ENCODE measurements at regions not wholly inside any gene's neighbourhood (a gene's known extent, or its start where the extent isn't known, plus 50 kb on each side); places are given as distances from the start of the nearest gene placed in this dataset.
"Not testable (repeated sequence)": the region's sequence is repeated elsewhere in the genome, so short reads cannot be mapped to it uniquely, and the experiment has no call there.

GRCh38 chr5:148880197-148880596 is 53.8 kb downstream of the ADRB2 start:
- Histone ChIP-seq H3K36me3 (ENCODE audit: control insufficient read depth, insufficient read depth, low read length) (no peaks in the 10 kb centered on the region), H3K4me3 (replicated peaks; ENCODE audit: low read depth, low read length) (no peak overlapping the region), H3K27me3 (replicated peaks; ENCODE audit: control insufficient read depth, insufficient read depth, low read length) (no peaks in the 10 kb centered on the region)
- no peak for DNase-seq (ENCODE audit: extremely low read depth, insufficient read length)
- TF ChIP-seq CTCF (IDR thresholded peaks at IDR 0.05; ENCODE audit: insufficient read depth, low read length, poor library complexity, severe bottlenecking), result no peak

- no peak for DNase-seq (ENCODE audit: extremely low read depth, insufficient read length)
- H3K4me3 ChIP-seq (replicated peaks; ENCODE audit: low read depth, low read length), result no peak overlapping the region
- H3K27me3 ChIP-seq (replicated peaks; ENCODE audit: control insufficient read depth, insufficient read depth, low read length), result no peaks in the 10 kb centered on the region
- TF ChIP-seq CTCF (IDR thresholded peaks at IDR 0.05; ENCODE audit: insufficient read depth, low read length, poor library complexity, severe bottlenecking), result no peak
- H3K36me3 ChIP-seq (ENCODE audit: control insufficient read depth, insufficient read depth, low read length), result no peaks in the 10 kb centered on the region
Observed at GRCh38 chr5:148880696-148881095, 54.3 kb downstream of the ADRB2 start.

DNA sequence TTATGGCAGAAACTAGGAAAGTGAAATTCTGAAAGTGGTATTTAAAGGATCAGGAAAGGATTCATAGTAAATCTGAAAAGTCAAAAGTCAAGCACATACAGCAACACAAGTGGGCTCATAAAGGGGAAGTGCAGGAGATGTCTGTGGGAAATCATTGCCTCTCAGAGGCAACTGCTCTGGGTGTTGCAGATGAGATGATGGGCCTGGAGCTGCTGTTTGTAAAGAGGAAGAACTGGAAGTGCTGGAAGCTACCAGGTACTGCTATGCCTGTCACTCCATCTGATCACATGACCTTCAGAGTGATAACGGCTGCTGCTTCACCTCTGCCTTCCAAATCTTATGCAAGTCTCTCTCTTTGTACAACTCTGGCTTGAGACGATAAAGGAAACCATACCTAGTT is 55.9 kb downstream of the ADRB2 start:
- H3K36me3 ChIP-seq (ENCODE audit: control insufficient read depth, insufficient read depth, low read length), result no peaks in the 10 kb centered on the region
- H3K27me3 ChIP-seq (replicated peaks; ENCODE audit: control insufficient read depth, insufficient read depth, low read length), result no peaks in the 10 kb centered on the region
- no peak overlapping the region for H3K4me3 ChIP-seq (replicated peaks; ENCODE audit: low read depth, low read length)
- no peak for TF ChIP-seq CTCF (IDR thresholded peaks at IDR 0.05; ENCODE audit: insufficient read depth, low read length, poor library complexity, severe bottlenecking)
- DNase-seq (ENCODE audit: extremely low read depth, insufficient read length), result no peak

DNA sequence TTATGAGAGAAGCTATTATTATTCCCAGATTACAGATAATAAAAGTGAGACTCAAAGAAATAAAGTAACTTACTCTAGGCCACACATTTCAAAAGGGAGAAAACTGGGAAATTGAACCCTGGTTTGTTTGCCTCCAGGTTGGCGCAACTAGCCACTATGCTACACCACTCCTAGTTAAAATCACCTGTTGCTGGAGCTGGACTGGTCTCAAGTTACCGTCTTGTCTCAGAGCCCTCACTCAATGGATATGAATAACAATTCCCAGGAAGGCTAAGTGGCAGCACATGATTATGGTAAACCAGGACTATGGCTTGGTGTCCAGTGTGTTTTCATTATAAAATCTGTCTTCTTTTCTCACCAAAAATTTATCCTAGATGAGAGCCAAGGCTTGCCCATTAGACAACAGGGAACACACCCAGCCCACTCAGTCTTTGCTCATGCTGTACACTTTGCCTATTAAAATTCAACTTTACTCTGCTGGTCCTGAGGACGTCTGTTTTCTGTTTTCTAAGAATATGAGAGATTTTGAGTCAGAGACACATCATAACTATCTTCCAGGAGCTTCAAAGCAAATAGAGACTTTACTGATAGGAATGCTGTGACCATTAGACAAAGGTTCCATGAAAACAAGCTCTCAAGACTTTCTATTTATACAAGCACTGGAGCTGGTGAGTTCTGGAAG is 58.1 kb downstream of the ADRB2 start:
- no peak overlapping the region for H3K4me3 ChIP-seq (replicated peaks; ENCODE audit: low read depth, low read length)
- H3K36me3 ChIP-seq (ENCODE audit: control insufficient read depth, insufficient read depth, low read length), result no peaks in the 10 kb centered on the region
- no peak for DNase-seq (ENCODE audit: extremely low read depth, insufficient read length)
- no peaks in the 10 kb centered on the region for H3K27me3 ChIP-seq (replicated peaks; ENCODE audit: control insufficient read depth, insufficient read depth, low read length)
- no peak for TF ChIP-seq CTCF (IDR thresholded peaks at IDR 0.05; ENCODE audit: insufficient read depth, low read length, poor library complexity, severe bottlenecking)

DNA sequence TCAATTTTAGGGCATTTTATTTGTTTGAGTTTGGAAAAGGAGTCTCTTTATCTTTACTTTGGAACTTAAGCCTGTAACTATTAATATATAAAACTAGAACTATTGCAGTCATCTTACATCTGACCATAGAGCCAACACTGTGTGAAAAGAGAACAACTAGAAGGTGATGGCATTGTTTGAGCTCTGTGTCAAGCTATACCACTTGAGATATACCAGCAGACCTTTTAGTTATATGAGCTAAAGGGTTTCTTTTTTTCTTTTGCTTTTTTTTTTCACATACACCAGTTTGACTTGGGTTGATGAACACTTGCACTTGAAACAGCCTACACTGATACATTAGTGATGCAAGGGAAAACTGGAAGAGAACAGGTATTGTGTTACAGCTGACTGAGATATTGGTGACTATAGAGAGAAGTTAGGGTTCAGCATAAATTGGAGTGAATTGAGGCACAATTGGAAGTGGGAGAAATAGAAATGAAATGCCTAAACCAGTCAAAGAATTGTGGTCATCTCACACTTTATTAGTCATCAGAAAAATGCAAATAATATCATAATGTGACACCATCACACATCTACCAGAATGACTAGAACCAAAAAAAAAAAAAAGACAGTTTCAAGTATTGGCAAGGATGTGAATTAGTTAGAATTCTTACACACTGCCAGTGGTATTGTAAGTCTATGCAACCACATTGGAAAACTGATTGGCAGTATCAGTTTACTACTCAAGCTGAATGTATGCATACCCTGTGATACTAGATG is 60.9 kb downstream of the ADRB2 start:
- DNase-seq (ENCODE audit: extremely low read depth, insufficient read length), result no peak
- no peak for TF ChIP-seq CTCF (IDR thresholded peaks at IDR 0.05; ENCODE audit: insufficient read depth, low read length, poor library complexity, severe bottlenecking)
- Histone ChIP-seq H3K4me3 (replicated peaks; ENCODE audit: low read depth, low read length) (no peak overlapping the region), H3K27me3 (replicated peaks; ENCODE audit: control insufficient read depth, insufficient read depth, low read length) (no peaks in the 10 kb centered on the region), H3K36me3 (ENCODE audit: control insufficient read depth, insufficient read depth, low read length) (no peaks in the 10 kb centered on the region)

DNA sequence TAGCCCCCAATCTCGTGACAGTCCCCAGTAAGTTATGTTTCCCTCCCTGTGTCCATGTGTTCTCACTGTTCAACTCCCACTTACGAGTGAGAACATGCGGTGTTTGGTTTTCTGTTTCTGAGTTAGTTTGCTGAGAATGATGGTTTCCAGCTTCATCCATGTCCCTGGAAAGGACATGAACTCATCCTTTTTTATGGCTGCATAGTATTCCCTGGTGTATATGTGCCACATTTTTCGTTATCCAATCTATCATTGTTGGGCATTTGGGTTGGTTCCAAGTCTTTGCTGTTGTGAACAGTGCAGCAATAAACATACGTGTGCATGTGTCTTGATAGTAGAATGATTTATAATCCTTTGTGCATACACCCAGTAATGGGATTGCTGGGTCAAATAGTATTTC is 63.5 kb downstream of the ADRB2 start:
- H3K27me3 ChIP-seq (replicated peaks; ENCODE audit: control insufficient read depth, insufficient read depth, low read length); H3K36me3 ChIP-seq (ENCODE audit: control insufficient read depth, insufficient read depth, low read length); DNase-seq (ENCODE audit: extremely low read depth, insufficient read length); H3K4me3 ChIP-seq (replicated peaks; ENCODE audit: low read depth, low read length): not testable (repeated sequence)

- not testable (repeated sequence) for H3K27me3 ChIP-seq (replicated peaks; ENCODE audit: control insufficient read depth, insufficient read depth, low read length); H3K36me3 ChIP-seq (ENCODE audit: control insufficient read depth, insufficient read depth, low read length); H3K4me3 ChIP-seq (replicated peaks; ENCODE audit: low read depth, low read length); DNase-seq (ENCODE audit: extremely low read depth, insufficient read length)
Observed at GRCh38 chr5:148895441-148895840, 69.0 kb downstream of the ADRB2 start.

Data from GM06990 (cell line).